Suprapubic skin (tissue), 3 donors: ENCODE measurements at regions not wholly inside any gene's neighbourhood (a gene's known extent, or its start where the extent isn't known, plus 50 kb on each side); places are given as distances from the start of the nearest gene placed in this dataset.

Source experiments
- EP300 ChIP-seq: sonication (generic); formaldehyde crosslinking; IDR thresholded peaks from one replicate; pipeline ENCODE4 v1.6.1; 2017; ENCODE audit warnings: antibody characterized with exemption
- POLR2A ChIP-seq, 2 donors: fragments of 450-650 bp; IDR thresholded peaks; one replicate each; pipeline ENCODE4 v1.6.1; 2017; ENCODE audit warnings: antibody characterized with exemption in 2 of 2, mild to moderate bottlenecking in 2 of 2, moderate library complexity in 2 of 2
- TF ChIP-seq, protein P1 (sequence below), 2 donors: fragments of 200-600 bp in 1 of 2; fragments of 450-650 bp in 1 of 2; sonication (generic) in 1 of 2; IDR thresholded peaks; one replicate each; pipeline ENCODE4 v1.5.1; 2016 to 2019; ENCODE audit warnings: antibody characterized with exemption in 2 of 2, mild to moderate bottlenecking in 1 of 2, moderate library complexity in 1 of 2

DNA sequence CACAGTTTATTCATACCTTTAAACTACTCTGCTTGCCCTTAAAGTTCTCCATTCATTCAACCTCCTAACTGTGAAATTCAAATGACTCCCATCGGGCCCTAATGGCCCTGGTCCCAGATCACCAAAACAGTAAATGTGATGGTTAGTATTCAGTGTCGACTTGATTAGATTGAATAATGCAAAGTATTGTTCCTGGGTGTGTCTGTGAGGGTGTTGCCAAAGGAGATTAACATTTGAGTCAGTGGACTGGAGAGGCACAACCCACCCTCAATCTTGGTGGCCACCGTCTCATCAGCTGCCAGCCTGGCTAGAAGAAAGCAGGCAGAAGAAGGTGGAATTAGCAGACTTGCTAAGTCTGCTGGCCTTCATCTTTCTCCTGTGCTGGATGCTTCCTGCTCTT is 80.1 kb upstream of the PLXNA4 start:
- TF ChIP-seq, protein P1, sequence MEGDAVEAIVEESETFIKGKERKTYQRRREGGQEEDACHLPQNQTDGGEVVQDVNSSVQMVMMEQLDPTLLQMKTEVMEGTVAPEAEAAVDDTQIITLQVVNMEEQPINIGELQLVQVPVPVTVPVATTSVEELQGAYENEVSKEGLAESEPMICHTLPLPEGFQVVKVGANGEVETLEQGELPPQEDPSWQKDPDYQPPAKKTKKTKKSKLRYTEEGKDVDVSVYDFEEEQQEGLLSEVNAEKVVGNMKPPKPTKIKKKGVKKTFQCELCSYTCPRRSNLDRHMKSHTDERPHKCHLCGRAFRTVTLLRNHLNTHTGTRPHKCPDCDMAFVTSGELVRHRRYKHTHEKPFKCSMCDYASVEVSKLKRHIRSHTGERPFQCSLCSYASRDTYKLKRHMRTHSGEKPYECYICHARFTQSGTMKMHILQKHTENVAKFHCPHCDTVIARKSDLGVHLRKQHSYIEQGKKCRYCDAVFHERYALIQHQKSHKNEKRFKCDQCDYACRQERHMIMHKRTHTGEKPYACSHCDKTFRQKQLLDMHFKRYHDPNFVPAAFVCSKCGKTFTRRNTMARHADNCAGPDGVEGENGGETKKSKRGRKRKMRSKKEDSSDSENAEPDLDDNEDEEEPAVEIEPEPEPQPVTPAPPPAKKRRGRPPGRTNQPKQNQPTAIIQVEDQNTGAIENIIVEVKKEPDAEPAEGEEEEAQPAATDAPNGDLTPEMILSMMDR (IDR thresholded peaks at IDR 0.05), result no peak
- no peak for TF ChIP-seq EP300
- no peak for TF ChIP-seq POLR2A (IDR thresholded peaks at IDR 0.05)
